ENCODE measurements at regions not wholly inside any gene's neighbourhood (a gene's known extent, or its start where the extent isn't known, plus 50 kb on each side); places are given as distances from the start of the nearest gene placed in this dataset.

DNA sequence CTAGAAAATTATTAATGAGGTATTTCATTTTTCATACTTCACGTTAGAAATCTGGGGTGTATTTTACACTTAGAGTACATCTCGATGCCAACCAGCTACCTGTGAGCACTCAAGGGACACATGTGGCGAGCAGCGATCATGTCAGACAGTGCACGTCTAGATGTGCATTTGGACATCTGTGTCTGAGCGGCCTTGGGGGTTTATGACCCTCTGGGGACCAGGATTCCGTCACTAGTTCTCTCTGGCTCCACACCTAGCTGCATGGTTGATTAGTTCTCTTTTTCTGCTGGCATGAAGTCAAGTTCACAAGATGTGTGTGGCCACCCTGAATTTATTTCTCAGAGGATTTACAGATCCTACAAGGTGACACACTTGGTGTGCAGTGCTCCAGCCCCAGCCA, 192.2 kb downstream of the TSN start:
- ATAC-seq (ENCODE audit: low FRiP score) (no peak), DNase-seq (ENCODE audit: low spot score) (no peak)
- TF ChIP-seq, protein P1, sequence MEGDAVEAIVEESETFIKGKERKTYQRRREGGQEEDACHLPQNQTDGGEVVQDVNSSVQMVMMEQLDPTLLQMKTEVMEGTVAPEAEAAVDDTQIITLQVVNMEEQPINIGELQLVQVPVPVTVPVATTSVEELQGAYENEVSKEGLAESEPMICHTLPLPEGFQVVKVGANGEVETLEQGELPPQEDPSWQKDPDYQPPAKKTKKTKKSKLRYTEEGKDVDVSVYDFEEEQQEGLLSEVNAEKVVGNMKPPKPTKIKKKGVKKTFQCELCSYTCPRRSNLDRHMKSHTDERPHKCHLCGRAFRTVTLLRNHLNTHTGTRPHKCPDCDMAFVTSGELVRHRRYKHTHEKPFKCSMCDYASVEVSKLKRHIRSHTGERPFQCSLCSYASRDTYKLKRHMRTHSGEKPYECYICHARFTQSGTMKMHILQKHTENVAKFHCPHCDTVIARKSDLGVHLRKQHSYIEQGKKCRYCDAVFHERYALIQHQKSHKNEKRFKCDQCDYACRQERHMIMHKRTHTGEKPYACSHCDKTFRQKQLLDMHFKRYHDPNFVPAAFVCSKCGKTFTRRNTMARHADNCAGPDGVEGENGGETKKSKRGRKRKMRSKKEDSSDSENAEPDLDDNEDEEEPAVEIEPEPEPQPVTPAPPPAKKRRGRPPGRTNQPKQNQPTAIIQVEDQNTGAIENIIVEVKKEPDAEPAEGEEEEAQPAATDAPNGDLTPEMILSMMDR (IDR thresholded peaks at IDR 0.05) = no peak

DNA sequence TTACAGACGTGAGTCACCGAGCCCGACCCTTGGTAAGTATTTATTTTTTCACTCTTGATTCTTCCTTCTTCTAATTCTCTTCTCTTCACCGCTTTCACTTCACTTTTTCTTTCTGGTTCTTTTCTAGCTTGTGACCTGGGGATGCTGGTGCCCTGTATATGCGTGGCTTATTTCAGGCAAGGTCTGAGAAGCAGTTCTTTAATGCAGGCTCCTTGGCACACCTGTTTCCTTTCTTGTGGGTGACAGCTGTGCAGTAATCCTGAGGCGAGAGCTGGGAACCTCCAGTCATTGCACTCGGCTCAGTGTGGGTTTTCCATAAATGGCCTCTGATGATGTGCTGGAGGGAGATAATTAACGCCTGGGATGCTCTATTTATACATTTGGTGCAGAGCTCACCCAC, 193.8 kb downstream of the TSN start:
- TF ChIP-seq, protein P1 (IDR thresholded peaks at IDR 0.05) = no peak
- ATAC-seq (ENCODE audit: low FRiP score) (no peak), DNase-seq (ENCODE audit: low spot score) (no peak)

DNA sequence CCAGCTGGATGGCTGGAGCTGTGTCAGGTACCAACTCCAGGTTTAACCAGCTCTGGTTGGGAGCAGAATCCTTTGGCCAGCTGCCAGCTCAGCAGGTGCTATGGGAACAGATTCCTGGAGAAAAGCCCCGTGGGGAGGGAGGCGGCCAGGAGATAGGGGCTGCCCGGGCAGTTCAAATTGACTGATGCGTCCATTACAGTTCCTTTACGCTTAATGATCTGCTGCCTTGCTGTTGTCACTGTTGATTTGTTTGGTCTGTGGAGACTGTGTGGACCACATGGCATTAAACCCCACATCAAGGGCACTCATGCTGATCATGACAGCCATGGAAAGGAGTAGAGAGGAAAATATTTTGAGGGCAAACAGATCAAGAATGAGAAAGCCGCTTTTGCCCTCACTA, 200.0 kb downstream of the TSN start:
- TF ChIP-seq, protein P1 (IDR thresholded peaks at IDR 0.05) = no peak
- DNase-seq (ENCODE audit: low spot score) (no peak), ATAC-seq (ENCODE audit: low FRiP score) (no peak)

DNA sequence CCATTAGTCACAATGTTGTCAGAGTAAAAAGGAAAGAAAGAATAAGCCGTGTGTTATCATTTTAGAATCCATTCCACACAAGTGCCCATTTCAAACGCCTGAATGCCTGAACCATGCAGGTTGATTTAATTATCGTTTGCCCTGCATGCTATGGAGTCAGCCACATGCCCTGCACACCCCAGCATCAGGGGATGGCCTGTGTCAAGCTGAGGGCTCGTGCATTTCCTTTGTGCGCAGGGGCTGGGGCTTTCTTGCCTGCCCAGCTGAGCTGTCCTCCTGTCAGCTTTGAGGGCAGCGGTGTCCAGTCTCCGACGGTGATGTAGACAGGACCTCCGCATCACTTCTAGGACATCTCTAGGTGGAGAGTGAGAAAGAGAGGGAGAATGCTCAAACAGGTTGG, 200.4 kb downstream of the TSN start:
- no peak for ATAC-seq (ENCODE audit: low FRiP score)
- DNase-seq (ENCODE audit: low spot score) = no peak
- TF ChIP-seq, protein P1 (IDR thresholded peaks at IDR 0.05) = no peak

DNA sequence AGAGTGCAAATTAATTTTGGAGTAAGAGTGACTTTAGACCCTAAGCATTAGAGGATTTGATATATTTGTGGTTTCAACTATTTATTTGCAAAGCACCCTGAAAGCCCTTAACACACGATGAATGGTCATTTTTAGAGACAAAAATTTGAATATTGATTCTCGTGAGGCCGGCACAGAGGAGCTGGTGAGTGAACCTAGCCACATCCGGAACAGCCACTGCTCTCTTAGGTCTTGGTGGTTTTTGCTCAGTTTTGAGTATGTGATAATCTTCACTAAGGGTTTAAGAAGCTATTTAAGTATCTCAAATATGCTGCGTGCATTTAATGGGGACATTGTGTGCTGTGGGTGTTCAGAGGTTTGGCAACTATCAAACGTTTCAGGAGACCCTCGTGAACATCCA, 204.8 kb downstream of the TSN start:
- no peak for DNase-seq (ENCODE audit: low spot score)
- TF ChIP-seq, protein P1 (IDR thresholded peaks at IDR 0.05) = no peak
- no peak for ATAC-seq (ENCODE audit: low FRiP score)

DNA sequence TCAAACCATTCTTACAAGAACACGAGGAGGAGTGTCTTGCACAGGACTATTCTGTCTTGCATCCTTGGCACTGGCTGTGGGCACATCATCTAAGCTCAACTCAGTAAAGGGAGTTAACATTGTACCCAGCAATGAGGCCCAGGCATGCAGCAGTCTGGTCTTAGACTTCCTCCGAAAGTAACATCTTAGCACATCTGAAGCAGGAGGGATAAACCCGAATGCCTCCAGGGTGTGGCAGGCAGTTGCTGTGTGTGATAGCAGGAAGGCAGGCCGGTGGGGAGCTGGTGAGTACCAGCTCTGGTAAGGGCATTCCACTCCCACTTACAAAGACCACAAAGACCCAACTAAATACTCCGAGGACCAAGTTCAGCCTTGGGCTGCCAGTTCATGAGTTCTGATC, 206.3 kb downstream of the TSN start:
- no peak for ATAC-seq (ENCODE audit: low FRiP score)
- DNase-seq (ENCODE audit: low spot score) = no peak
- TF ChIP-seq, protein P1 (IDR thresholded peaks at IDR 0.05) = no peak

DNA sequence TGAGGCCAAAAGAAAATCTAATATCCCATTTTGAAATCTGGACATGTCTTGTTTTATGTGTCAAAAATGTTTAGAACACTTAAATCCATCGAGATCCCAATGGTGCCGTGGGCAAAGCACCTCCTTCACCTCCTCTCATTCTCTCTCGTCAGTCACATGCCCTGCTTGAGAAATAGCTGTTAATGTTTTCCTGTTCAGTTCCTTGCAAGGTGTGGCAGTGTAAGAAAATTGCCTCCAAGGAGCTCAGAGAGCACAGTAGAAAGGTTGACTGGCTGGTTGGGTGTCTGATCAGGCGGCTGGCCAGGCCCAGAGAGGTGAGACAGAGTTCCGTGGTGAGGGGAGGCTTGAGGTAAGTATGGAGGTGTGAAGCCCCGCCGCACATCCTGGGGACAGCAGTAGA, 210.2 kb downstream of the TSN start:
- ATAC-seq (ENCODE audit: low FRiP score) (no peak), DNase-seq (ENCODE audit: low spot score) (no peak)
- TF ChIP-seq, protein P1 (IDR thresholded peaks at IDR 0.05) = no peak

All from omental fat pad (tissue), 3 donors.